ENCODE measurements at regions not wholly inside any gene's neighbourhood (a gene's known extent, or its start where the extent isn't known, plus 50 kb on each side); places are given as distances from the start of the nearest gene placed in this dataset.

DNA sequence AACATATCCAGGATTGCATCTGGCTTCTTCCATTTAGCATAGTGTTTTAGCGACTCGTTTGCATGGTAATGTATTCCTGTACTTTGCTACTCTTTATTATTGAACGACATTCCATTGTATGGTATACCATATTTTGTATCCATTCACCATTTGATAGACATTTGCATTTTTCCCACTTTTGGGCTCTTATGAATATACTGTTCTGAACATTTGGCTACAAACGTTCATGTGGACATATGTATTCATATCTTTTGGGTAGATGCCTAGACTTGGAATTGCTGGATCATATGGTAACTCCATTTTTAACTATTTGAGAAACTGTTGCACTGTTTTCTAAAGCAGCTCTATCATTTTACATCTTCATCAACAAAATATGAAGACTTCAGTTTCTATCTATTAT, 383.7 kb upstream of the AKR1E2 start:
- no peak for TF ChIP-seq POLR2A (IDR thresholded peaks at IDR 0.05)
- TF ChIP-seq, protein P1, sequence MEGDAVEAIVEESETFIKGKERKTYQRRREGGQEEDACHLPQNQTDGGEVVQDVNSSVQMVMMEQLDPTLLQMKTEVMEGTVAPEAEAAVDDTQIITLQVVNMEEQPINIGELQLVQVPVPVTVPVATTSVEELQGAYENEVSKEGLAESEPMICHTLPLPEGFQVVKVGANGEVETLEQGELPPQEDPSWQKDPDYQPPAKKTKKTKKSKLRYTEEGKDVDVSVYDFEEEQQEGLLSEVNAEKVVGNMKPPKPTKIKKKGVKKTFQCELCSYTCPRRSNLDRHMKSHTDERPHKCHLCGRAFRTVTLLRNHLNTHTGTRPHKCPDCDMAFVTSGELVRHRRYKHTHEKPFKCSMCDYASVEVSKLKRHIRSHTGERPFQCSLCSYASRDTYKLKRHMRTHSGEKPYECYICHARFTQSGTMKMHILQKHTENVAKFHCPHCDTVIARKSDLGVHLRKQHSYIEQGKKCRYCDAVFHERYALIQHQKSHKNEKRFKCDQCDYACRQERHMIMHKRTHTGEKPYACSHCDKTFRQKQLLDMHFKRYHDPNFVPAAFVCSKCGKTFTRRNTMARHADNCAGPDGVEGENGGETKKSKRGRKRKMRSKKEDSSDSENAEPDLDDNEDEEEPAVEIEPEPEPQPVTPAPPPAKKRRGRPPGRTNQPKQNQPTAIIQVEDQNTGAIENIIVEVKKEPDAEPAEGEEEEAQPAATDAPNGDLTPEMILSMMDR (IDR thresholded peaks at IDR 0.05 in 8 of 11, conservative IDR thresholded peaks at IDR 0.05 in 3 of 11) = no peak
